ENCODE measurements at regions not wholly inside any gene's neighbourhood (a gene's known extent, or its start where the extent isn't known, plus 50 kb on each side); places are given as distances from the start of the nearest gene placed in this dataset.

GRCh38 chr11:62069986-62070919, 53.6 kb upstream of the INCENP start:
- Histone ChIP-seq H2AFZ (ENCODE audit: low read depth, low read length) (no peak overlapping the region), H3F3A (ENCODE audit: insufficient read depth, low read length, poor library complexity, severe bottlenecking) (no peaks in the 10 kb centered on the region), H3K79me2 (replicated peaks; ENCODE audit: insufficient read depth, low read length) (no peaks in the 10 kb centered on the region), H4K20me1 (ENCODE audit: insufficient read depth) (no peaks in the 10 kb centered on the region), H3K4me2 (ENCODE audit: low read length) (no peak overlapping the region), H3K9me2 (ENCODE audit: insufficient read depth, low read length) (no peaks in the 10 kb centered on the region), H3K27me3 (ENCODE audit: insufficient read depth, low read depth, low read length) (no peaks in the 10 kb centered on the region), H3K4me3 (ENCODE audit: low read length) (no peak overlapping the region), H3K9ac (ENCODE audit: low read length) (no peak overlapping the region), H3K27ac (ENCODE audit: low read length) (no peak overlapping the region), H3K36me3 (ENCODE audit: insufficient read depth, low read length) (no peaks in the 10 kb centered on the region), H3K9me3 (ENCODE audit: low read length) (no peaks in the 10 kb centered on the region)
- TF ChIP-seq MXI1 (conservative IDR thresholded peaks at IDR 0.05; ENCODE audit: poor library complexity, severe bottlenecking) (no peak), EZH2 (IDR thresholded peaks at IDR 0.05; ENCODE audit: borderline replicate concordance, insufficient read depth, low read length, poor library complexity, severe bottlenecking) (no peak), CTCF (IDR thresholded peaks at IDR 0.05; ENCODE audit: poor library complexity, severe bottlenecking) (no peak), RAD21 (conservative IDR thresholded peaks at IDR 0.05) (no peak), TAF1 (IDR thresholded peaks at IDR 0.05; ENCODE audit: low read depth) (no peak), EP300 (conservative IDR thresholded peaks at IDR 0.05; ENCODE audit: poor library complexity, severe bottlenecking) (no peak), SMC3 (conservative IDR thresholded peaks at IDR 0.05; ENCODE audit: poor library complexity) (no peak), POLR2AphosphoS5 (IDR thresholded peaks at IDR 0.05) (no peak), REST (IDR thresholded peaks at IDR 0.05; ENCODE audit: borderline replicate concordance) (no peak)

- TF ChIP-seq EZH2 (IDR thresholded peaks at IDR 0.05; ENCODE audit: borderline replicate concordance, insufficient read depth, low read length, poor library complexity, severe bottlenecking) (no peak), SMC3 (conservative IDR thresholded peaks at IDR 0.05; ENCODE audit: poor library complexity) (no peak), EP300 (conservative IDR thresholded peaks at IDR 0.05; ENCODE audit: poor library complexity, severe bottlenecking) (no peak), CTCF (IDR thresholded peaks at IDR 0.05; ENCODE audit: poor library complexity, severe bottlenecking) (no peak), RAD21 (conservative IDR thresholded peaks at IDR 0.05) (no peak), POLR2AphosphoS5 (IDR thresholded peaks at IDR 0.05) (no peak), TAF1 (IDR thresholded peaks at IDR 0.05; ENCODE audit: low read depth) (no peak), MXI1 (conservative IDR thresholded peaks at IDR 0.05; ENCODE audit: poor library complexity, severe bottlenecking) (no peak), REST (IDR thresholded peaks at IDR 0.05; ENCODE audit: borderline replicate concordance) (no peak)
- Histone ChIP-seq H3K9me2 (ENCODE audit: insufficient read depth, low read length) (no peaks in the 10 kb centered on the region), H4K20me1 (ENCODE audit: insufficient read depth) (no peaks in the 10 kb centered on the region), H3F3A (ENCODE audit: insufficient read depth, low read length, poor library complexity, severe bottlenecking) (no peaks in the 10 kb centered on the region), H3K4me3 (ENCODE audit: low read length) (no peak overlapping the region), H3K4me2 (ENCODE audit: low read length) (no peak overlapping the region), H3K79me2 (replicated peaks; ENCODE audit: insufficient read depth, low read length) (no peaks in the 10 kb centered on the region), H3K36me3 (ENCODE audit: insufficient read depth, low read length) (no peaks in the 10 kb centered on the region), H3K27me3 (ENCODE audit: insufficient read depth, low read depth, low read length) (no peaks in the 10 kb centered on the region), H2AFZ (ENCODE audit: low read depth, low read length) (no peak overlapping the region), H3K9ac (ENCODE audit: low read length) (no peak overlapping the region), H3K9me3 (ENCODE audit: low read length) (no peaks in the 10 kb centered on the region), H3K27ac (ENCODE audit: low read length) (no peak overlapping the region)
Measured at GRCh38 chr11:62069374-62069773, 54.4 kb upstream of the INCENP start.

All from neural cell (in vitro differentiated cells).